Kidney tubule cell (primary cell): ENCODE measurements at regions not wholly inside any gene's neighbourhood (a gene's known extent, or its start where the extent isn't known, plus 50 kb on each side); places are given as distances from the start of the nearest gene placed in this dataset.
"Not testable (repeated sequence)": the region's sequence is repeated elsewhere in the genome, so short reads cannot be mapped to it uniquely, and the experiment has no call there.

Experiments used
- DNase-seq: peaks from one replicate; pipeline ENCODE4 v3.0.0-alpha.2; 2018; ENCODE audit warnings: low spot score

GRCh38 chr4:29304595-29304994 is 1415.6 kb upstream of the PCDH7 start:
- DNase-seq = no peak

- DNase-seq = no peak
Observed at GRCh38 chr4:29307256-29307655, 1412.9 kb upstream of the PCDH7 start.

- DNase-seq = no peak
Observed at GRCh38 chr4:29307755-29308154, 1412.4 kb upstream of the PCDH7 start.

- DNase-seq = peak; percentile 13
Observed at GRCh38 chr4:29309050-29309449, 1411.1 kb upstream of the PCDH7 start.

- DNase-seq = no peak
Observed at GRCh38 chr4:29310252-29310651, 1409.9 kb upstream of the PCDH7 start.

- no peak for DNase-seq
Observed at GRCh38 chr4:29311247-29311646, 1408.9 kb upstream of the PCDH7 start.

GRCh38 chr4:29319663-29320340 is 1400.4 kb upstream of the PCDH7 start:
- no peak for DNase-seq

- no peak for DNase-seq
Observed at GRCh38 chr4:29320947-29321620, 1399.1 kb upstream of the PCDH7 start.

GRCh38 chr4:29326004-29326403 is 1394.2 kb upstream of the PCDH7 start:
- DNase-seq = no peak

GRCh38 chr4:29326816-29327215 is 1393.4 kb upstream of the PCDH7 start:
- peak; percentile 30 for DNase-seq

GRCh38 chr4:29336861-29337260 is 1383.3 kb upstream of the PCDH7 start:
- DNase-seq = no peak

- DNase-seq = no peak
Observed at GRCh38 chr4:29372971-29373370, 1347.2 kb upstream of the PCDH7 start.

GRCh38 chr4:29375716-29376115 is 1344.5 kb upstream of the PCDH7 start:
- DNase-seq = no peak

- DNase-seq = not testable (repeated sequence)
Observed at GRCh38 chr4:29378237-29378636, 1341.9 kb upstream of the PCDH7 start.

- no peak for DNase-seq
Observed at GRCh38 chr4:29390921-29391320, 1329.2 kb upstream of the PCDH7 start.

GRCh38 chr4:29405116-29405515 is 1315.1 kb upstream of the PCDH7 start:
- DNase-seq = no peak

GRCh38 chr4:29415771-29416170 is 1304.4 kb upstream of the PCDH7 start:
- DNase-seq = no peak

- peak; percentile 67 for DNase-seq
Observed at GRCh38 chr4:29423836-29424721, 1296.1 kb upstream of the PCDH7 start.

GRCh38 chr4:29453303-29453820 is 1266.8 kb upstream of the PCDH7 start:
- no peak for DNase-seq

GRCh38 chr4:29459926-29460325 is 1260.2 kb upstream of the PCDH7 start:
- DNase-seq = no peak

GRCh38 chr4:29467044-29467717 is 1253.0 kb upstream of the PCDH7 start:
- DNase-seq = no peak
